Body of pancreas (tissue), 4 donors: ENCODE measurements at regions not wholly inside any gene's neighbourhood (a gene's known extent, or its start where the extent isn't known, plus 50 kb on each side); places are given as distances from the start of the nearest gene placed in this dataset.

Experiments used
- ATAC-seq: fragments of 150-250 bp; one replicate; pipeline ENCODE4 v1.9.1; 2016
- DNase-seq, 4 donors: peaks; one replicate each; pipeline ENCODE4 v3.0.0-alpha.2; 2019
- H3K27ac ChIP-seq, 4 donors: fragments of 200-600 bp; sonication (generic); 1 replicate in 3 of 4; 2 replicates in 1 of 4; pipeline versions ENCODE4 v1.5.1 to v1.6.1; 2016 to 2019; ENCODE audit warnings: mild to moderate bottlenecking in 1 of 4, mixed read lengths in 1 of 4, moderate library complexity in 1 of 4
- H3K27me3 ChIP-seq, 2 donors: fragments of 200-600 bp; sonication (generic); one replicate each; pipeline ENCODE4 v1.6.0; 2016; ENCODE audit warnings: mild to moderate bottlenecking in 1 of 2
- H3K36me3 ChIP-seq, 2 donors: fragments of 200-600 bp; sonication (generic); replicated peaks in 1 of 2; 2 replicates each; pipeline ENCODE4 v1.5.1; 2016; ENCODE audit warnings: low read depth in 2 of 2; ENCODE audit not compliant: insufficient read depth in 1 of 2
- H3K4me1 ChIP-seq: fragments of 200-600 bp; sonication (generic); one replicate; pipeline ENCODE4 v1.6.0; 2016
- H3K4me3 ChIP-seq, 2 donors: fragments of 200-600 bp; sonication (generic); 1 replicate in 1 of 2; 2 replicates in 1 of 2; pipeline ENCODE4 v1.5.1; 2016 to 2019
- H3K9me3 ChIP-seq, 3 donors: fragments of 200-600 bp; sonication (generic); 1 replicate in 2 of 3; 2 replicates in 1 of 3; pipeline ENCODE4 v1.5.1; 2016
- CTCF ChIP-seq, 7 experiments: fragments of 450-650 bp in 4 of 7; fragments of 200-600 bp in 3 of 7; sonication (generic) in 3 of 7; IDR thresholded peaks; one replicate each; pipeline ENCODE4 v1.5.1; 2016 to 2019; ENCODE audit warnings: antibody characterized with exemption in 7 of 7
- POLR2A ChIP-seq, 3 donors: fragments of 450-650 bp; IDR thresholded peaks; one replicate each; pipeline ENCODE4 v1.6.1; 2016; ENCODE audit warnings: antibody characterized with exemption in 3 of 3, mild to moderate bottlenecking in 2 of 3
- WGBS, 2 donors: methylation state at CpG; one replicate each; pipeline ENCODE4 v1.1.5; 2017; 5-methylcytosine and 5-hydroxymethylcytosine counted together
- intact Hi-C: fragments of 100-400 bp; cut with DNase I; formaldehyde crosslinking; loops from one replicate; pipeline ENCODE4 v1.15.1; 2023

- Histone ChIP-seq H3K36me3 (no peaks in the 10 kb centered on the region), H3K4me3 (no peak overlapping the region), H3K27ac (no peak overlapping the region), H3K27me3 (no peaks in the 10 kb centered on the region), H3K9me3 (no peaks in the 10 kb centered on the region), H3K4me1 (no peaks in the 10 kb centered on the region)
- no peak for TF ChIP-seq CTCF (IDR thresholded peaks at IDR 0.05)
- no peak for TF ChIP-seq POLR2A (IDR thresholded peaks at IDR 0.05)
- 62 to 65% methylated on average over 7 of the region's 7 CpGs for WGBS, 2 donors
- intact Hi-C loops, result no loop called here
- ATAC-seq (no peak), DNase-seq (no peak)
These were observed 262.1 kb upstream of the LRRC7 start for GRCh38 chr1:69305621-69306020.

- H3K4me3 ChIP-seq, result no peak overlapping the region
- H3K36me3 ChIP-seq, result no peaks in the 10 kb centered on the region
- WGBS, 2 donors, result 29 to 34% methylated on average over 14 to 18 of the region's 18 CpGs
- DNase-seq (no peak), ATAC-seq (no peak)
- intact Hi-C loops, result no loop called here
- H3K4me1 ChIP-seq, result no peaks in the 10 kb centered on the region
- no peaks in the 10 kb centered on the region for H3K27me3 ChIP-seq
- H3K9me3 ChIP-seq, result peaks cover 0 to 3% (median 0%) of the 10 kb centered on the region in 3 donors
- H3K27ac ChIP-seq, result no peak overlapping the region
- TF ChIP-seq CTCF (IDR thresholded peaks at IDR 0.05), result no peak
These were observed 255.5 kb upstream of the LRRC7 start for GRCh38 chr1:69312055-69312732.

- no peak for ATAC-seq
- 81 to 85% methylated on average over 11 of the region's 11 CpGs for WGBS, 2 donors
These were observed 254.6 kb upstream of the LRRC7 start for GRCh38 chr1:69313118-69313517.

GRCh38 chr1:69315416-69315815, 252.3 kb upstream of the LRRC7 start:
- no peaks in the 10 kb centered on the region for H3K4me1 ChIP-seq
- no peak overlapping the region for H3K27ac ChIP-seq
- TF ChIP-seq POLR2A (IDR thresholded peaks at IDR 0.05), result no peak
- TF ChIP-seq CTCF (IDR thresholded peaks at IDR 0.05), result no peak
- no peaks in the 10 kb centered on the region for H3K36me3 ChIP-seq
- no peaks in the 10 kb centered on the region for H3K27me3 ChIP-seq
- WGBS, 2 donors, result 86 to 90% methylated on average over 3 of the region's 3 CpGs
- intact Hi-C loops, result no loop called here
- DNase-seq, result no peak
- peaks cover 0 to 3% (median 0%) of the 10 kb centered on the region in 3 donors for H3K9me3 ChIP-seq
- no peak overlapping the region for H3K4me3 ChIP-seq
- no peak for ATAC-seq

More at GRCh38 chr1:69313118-69313517, 254.6 kb upstream of the LRRC7 start:
- intact Hi-C loops, result no loop called here
- TF ChIP-seq POLR2A (IDR thresholded peaks at IDR 0.05) (no peak), CTCF (IDR thresholded peaks at IDR 0.05) (no peak)
- Histone ChIP-seq H3K9me3 (peaks cover 0 to 3% (median 0%) of the 10 kb centered on the region in 3 donors), H3K27me3 (no peaks in the 10 kb centered on the region), H3K27ac (no peak overlapping the region), H3K36me3 (no peaks in the 10 kb centered on the region), H3K4me1 (no peaks in the 10 kb centered on the region), H3K4me3 (no peak overlapping the region)
- no peak for DNase-seq

GRCh38 chr1:69315823-69316222, 251.9 kb upstream of the LRRC7 start:
- no peaks in the 10 kb centered on the region for H3K4me1 ChIP-seq
- H3K4me3 ChIP-seq, result no peak overlapping the region
- DNase-seq (no peak), ATAC-seq (no peak)
- TF ChIP-seq POLR2A (IDR thresholded peaks at IDR 0.05), result no peak
- no peak for TF ChIP-seq CTCF (IDR thresholded peaks at IDR 0.05)
- H3K27ac ChIP-seq, result no peak overlapping the region
- intact Hi-C loops, result no loop called here
- H3K36me3 ChIP-seq, result no peaks in the 10 kb centered on the region
- peaks cover 0 to 3% (median 0%) of the 10 kb centered on the region in 3 donors for H3K9me3 ChIP-seq
- no peaks in the 10 kb centered on the region for H3K27me3 ChIP-seq
